Colonic mucosa (tissue), 4 donors: ENCODE measurements at regions not wholly inside any gene's neighbourhood (a gene's known extent, or its start where the extent isn't known, plus 50 kb on each side); places are given as distances from the start of the nearest gene placed in this dataset.

Experiments used
- DNase-seq: peaks from one replicate; pipeline ENCODE4 v3.0.0-alpha.2; 2020
- H3K27ac ChIP-seq: fragments of 200-600 bp; one replicate; pipeline ENCODE4 v1.8.0; 2021
- H3K27me3 ChIP-seq: fragments of 200-600 bp; one replicate; pipeline ENCODE4 v1.8.0; 2021
- H3K36me3 ChIP-seq: fragments of 200-600 bp; one replicate; pipeline ENCODE4 v1.8.0; 2021
- H3K4me1 ChIP-seq: fragments of 200-600 bp; one replicate; pipeline ENCODE4 v1.8.0; 2021; ENCODE audit warnings: mild to moderate bottlenecking
- H3K4me3 ChIP-seq: fragments of 200-600 bp; one replicate; pipeline ENCODE4 v1.8.0; 2021
- H3K9ac ChIP-seq, 2 donors: one replicate each; pipeline ENCODE4 v1.7.0; 2013; ENCODE audit warnings: control low read depth in 2 of 2, low read depth in 2 of 2, low read length in 2 of 2
- H3K9me3 ChIP-seq: fragments of 200-600 bp; one replicate; pipeline ENCODE4 v1.8.0; 2021
- intact Hi-C: fragments of 100-400 bp; cut with DNase I; formaldehyde crosslinking; loops from one replicate; pipeline ENCODE4 v1.14.1; 2022
- TF ChIP-seq, protein P1 (sequence below): fragments of 200-600 bp; IDR thresholded peaks from one replicate; pipeline ENCODE4 v1.8.0; 2022; ENCODE audit warnings: antibody characterized with exemption, mild to moderate bottlenecking
- donor health status: healthy.
- donor health status: DM: no; HTN: no; CAD: no.
- donor health status: DM: no; HTN: no; CAD: no.

- Histone ChIP-seq H3K36me3 (no peaks in the 10 kb centered on the region), H3K4me1 (no peaks in the 10 kb centered on the region), H3K9ac (no peak overlapping the region), H3K4me3 (no peak overlapping the region), H3K27ac (no peak overlapping the region), H3K27me3 (no peaks in the 10 kb centered on the region), H3K9me3 (no peaks in the 10 kb centered on the region)
- TF ChIP-seq, protein P1, sequence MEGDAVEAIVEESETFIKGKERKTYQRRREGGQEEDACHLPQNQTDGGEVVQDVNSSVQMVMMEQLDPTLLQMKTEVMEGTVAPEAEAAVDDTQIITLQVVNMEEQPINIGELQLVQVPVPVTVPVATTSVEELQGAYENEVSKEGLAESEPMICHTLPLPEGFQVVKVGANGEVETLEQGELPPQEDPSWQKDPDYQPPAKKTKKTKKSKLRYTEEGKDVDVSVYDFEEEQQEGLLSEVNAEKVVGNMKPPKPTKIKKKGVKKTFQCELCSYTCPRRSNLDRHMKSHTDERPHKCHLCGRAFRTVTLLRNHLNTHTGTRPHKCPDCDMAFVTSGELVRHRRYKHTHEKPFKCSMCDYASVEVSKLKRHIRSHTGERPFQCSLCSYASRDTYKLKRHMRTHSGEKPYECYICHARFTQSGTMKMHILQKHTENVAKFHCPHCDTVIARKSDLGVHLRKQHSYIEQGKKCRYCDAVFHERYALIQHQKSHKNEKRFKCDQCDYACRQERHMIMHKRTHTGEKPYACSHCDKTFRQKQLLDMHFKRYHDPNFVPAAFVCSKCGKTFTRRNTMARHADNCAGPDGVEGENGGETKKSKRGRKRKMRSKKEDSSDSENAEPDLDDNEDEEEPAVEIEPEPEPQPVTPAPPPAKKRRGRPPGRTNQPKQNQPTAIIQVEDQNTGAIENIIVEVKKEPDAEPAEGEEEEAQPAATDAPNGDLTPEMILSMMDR, result no peak
- no peak for DNase-seq
- intact Hi-C loops, result no loop called here
These were observed 137.4 kb upstream of the DMAC1 start for GRCh38 chr9:7936996-7937395.

DNA sequence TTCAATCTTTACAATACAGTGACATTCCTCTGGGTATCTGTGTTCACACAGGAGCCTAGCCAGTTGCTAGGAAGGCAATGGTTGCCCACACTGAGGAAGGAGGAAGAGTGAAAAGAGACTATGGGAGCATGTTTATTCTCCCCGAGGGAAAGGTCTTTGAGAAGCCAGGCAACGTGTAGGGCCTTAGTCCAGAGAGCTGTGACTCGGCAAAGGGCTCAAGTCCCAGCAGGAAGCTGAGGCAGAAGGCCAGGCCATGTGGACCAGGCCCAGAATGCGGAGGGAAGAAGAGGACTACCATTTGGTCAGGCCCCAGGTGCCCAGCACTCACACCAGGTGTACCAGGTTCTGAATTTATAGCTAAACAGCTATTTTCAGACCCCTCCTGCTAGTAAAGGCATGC lies 136.6 kb upstream of the DMAC1 start:
- Histone ChIP-seq H3K27ac (no peak overlapping the region), H3K27me3 (no peaks in the 10 kb centered on the region), H3K4me1 (no peaks in the 10 kb centered on the region), H3K4me3 (no peak overlapping the region), H3K9me3 (no peaks in the 10 kb centered on the region), H3K36me3 (no peaks in the 10 kb centered on the region), H3K9ac (no peak overlapping the region)
- intact Hi-C loops, result no loop called here
- TF ChIP-seq, protein P1, result no peak
- no peak for DNase-seq

DNA sequence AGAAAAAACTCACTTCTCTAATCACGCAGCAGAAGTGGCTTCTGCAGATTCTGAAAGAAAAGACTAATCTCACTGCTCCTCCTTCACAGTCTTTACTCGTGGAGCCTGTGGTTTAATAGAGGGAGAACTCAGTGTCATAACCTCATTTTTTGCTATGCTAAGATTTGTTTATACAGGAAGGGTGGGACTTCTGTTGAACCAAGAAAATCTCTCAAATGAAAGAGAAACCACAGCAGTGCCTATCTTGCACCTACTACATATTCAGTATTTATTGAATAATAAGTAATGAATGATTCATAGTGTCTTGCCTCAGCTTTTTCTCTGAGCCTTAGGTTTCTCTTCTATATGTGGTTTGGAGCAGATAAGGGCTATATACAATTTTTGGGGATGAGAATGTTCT lies 136.1 kb upstream of the DMAC1 start:
- Histone ChIP-seq H3K4me3 (no peak overlapping the region), H3K4me1 (no peaks in the 10 kb centered on the region), H3K27me3 (no peaks in the 10 kb centered on the region), H3K9me3 (no peaks in the 10 kb centered on the region), H3K36me3 (no peaks in the 10 kb centered on the region), H3K9ac (no peak overlapping the region), H3K27ac (no peak overlapping the region)
- intact Hi-C loops, result no loop called here
- no peak for DNase-seq
- TF ChIP-seq, protein P1, result no peak

DNA sequence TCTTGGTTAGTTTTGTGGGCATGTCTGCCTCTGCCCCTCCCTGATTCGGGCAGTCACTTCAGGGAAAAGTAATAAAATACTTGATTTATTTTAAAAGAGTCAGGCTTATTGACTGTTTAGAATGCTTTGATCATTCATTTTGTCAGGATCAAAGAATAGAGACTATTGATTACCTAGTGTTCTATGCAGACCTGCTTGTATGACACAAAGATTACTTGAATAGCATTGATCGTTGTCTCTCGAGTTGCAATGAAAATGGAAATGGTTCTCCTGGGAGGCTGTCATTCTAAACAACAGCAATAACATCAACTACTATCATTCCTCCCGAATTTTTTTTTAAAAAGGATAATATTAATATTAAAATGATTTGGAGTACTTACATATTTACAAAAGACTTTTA lies 133.2 kb upstream of the DMAC1 start:
- intact Hi-C loops, result no loop called here
- H3K9ac ChIP-seq, result no peak overlapping the region
- H3K4me3 ChIP-seq, result no peak overlapping the region

DNA sequence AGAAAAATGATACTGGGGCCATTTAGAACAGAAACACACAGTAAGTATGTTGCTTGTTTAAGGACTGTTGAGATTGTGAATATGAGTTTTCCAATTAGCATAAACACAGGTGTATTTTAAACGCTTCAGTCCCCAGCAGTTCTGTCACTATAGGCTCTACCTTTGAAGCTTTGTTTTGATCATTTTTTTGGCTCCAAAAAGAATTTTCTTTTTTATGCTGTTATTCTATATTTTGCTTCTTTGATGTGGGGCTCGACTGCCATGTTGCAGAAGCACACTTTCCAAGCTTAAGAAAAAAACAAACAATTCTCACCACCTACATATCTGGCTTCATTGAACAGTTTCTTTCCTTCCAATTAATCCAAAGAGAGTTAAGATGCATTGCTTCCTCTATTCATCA lies 131.0 kb upstream of the DMAC1 start:
- Histone ChIP-seq H3K9me3 (no peaks in the 10 kb centered on the region), H3K27me3 (no peaks in the 10 kb centered on the region), H3K4me3 (no peak overlapping the region), H3K4me1 (no peaks in the 10 kb centered on the region), H3K9ac (no peak overlapping the region), H3K36me3 (no peaks in the 10 kb centered on the region), H3K27ac (no peak overlapping the region)
- intact Hi-C loops, result no loop called here
- TF ChIP-seq, protein P1, result no peak
- no peak for DNase-seq

More for the DNA sequence above, 133.2 kb upstream of the DMAC1 start:
- TF ChIP-seq, protein P1, result no peak
- Histone ChIP-seq H3K27me3 (no peaks in the 10 kb centered on the region), H3K4me1 (no peaks in the 10 kb centered on the region), H3K36me3 (no peaks in the 10 kb centered on the region), H3K27ac (no peak overlapping the region), H3K9me3 (no peaks in the 10 kb centered on the region)
- no peak for DNase-seq
